HG03064 (cell line): ENCODE measurements at regions not wholly inside any gene's neighbourhood (a gene's known extent, or its start where the extent isn't known, plus 50 kb on each side); places are given as distances from the start of the nearest gene placed in this dataset.
A peak's percentile ranks its signal among the peaks of the same experiment; 100 is the strongest.

Experiments
- ATAC-seq: cut with Tn5 transposase; IDR thresholded peaks from one replicate; pipeline ENCODE4 v1.9.1; 2021; ENCODE audit warnings: low read depth; ENCODE audit not compliant: unreplicated experiment

DNA sequence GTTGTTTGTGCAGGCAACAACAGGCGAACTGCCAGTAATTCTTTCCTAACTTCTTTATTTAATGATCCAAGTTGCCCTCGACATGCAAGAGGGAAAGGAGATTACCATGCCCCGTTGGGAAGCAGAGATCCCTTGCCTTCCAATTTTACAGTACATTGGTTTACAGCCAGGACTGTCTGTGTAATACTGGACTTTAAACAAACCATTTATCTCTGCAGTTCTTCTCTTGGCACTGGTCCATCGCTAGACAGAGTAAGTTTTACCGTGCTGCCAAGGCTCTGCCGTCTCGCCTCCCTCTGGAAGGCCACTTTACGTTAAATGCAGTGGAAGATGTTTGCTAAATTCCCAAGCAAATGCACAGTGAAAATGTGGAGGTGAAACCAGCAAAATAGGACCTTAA, 660.3 kb upstream of the PRKX start:
- ATAC-seq = no peak

DNA sequence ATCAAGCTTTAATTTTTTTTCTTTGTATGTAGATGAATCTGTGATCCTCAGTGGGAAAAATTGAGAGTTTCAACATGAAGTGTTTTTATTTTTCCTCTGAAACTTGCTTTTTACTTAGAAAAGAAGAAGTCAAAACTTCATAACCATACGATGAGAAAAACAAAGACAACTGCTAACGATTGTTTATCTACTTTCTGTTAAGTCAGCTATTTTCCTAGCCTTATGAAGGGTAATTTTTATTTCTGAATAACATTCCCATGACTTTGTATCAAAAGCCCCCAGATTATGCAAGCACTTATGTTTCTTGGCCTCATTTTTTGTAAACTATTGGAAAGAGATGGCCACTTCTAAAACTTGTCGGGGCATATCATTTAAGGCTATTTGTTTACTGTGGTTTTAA, 645.1 kb upstream of the PRKX start:
- ATAC-seq = no peak

DNA sequence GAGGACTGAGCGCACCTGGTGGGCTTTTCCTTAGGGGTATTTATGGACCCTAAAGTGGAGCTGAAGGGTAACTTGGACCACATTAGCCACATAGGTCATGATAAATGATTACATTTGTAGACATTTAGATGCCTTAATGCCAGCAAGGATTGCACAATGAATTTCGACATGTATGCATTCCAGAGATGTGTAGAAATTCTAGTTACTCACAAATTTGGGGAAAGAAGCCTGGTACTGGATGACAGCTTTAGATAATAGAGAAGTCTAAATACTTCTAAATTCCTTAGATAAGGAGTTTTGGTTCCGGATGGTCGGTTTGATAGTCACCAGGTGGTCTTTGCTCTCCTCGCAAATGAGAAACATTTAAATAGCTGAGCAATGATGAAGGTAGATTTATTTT, 609.5 kb upstream of the PRKX start:
- no peak for ATAC-seq

DNA sequence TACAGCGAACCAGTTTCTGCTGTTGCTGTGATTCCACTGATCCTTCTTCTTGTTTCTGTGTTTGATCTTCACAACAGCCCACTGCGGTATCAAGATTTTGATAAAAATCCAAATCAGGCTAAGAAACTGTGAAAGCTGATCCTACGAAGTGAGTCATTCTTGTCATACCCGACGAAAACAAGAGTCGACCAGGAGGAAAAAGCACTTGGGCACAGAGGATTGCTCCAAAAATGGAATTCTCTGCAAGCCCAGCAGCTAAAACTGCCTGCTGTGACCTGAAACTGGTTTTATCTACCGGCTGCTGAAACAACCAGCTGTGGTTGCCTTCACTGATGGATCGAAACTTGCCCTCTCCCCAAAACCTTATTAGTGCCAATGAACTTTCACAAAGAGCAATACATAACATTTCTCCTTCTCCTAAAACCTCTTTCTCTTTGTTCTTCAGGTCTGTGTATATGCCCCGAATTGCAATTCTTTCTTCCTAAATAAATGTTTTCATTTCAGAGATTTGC, 607.0 kb upstream of the PRKX start:
- no peak for ATAC-seq

DNA sequence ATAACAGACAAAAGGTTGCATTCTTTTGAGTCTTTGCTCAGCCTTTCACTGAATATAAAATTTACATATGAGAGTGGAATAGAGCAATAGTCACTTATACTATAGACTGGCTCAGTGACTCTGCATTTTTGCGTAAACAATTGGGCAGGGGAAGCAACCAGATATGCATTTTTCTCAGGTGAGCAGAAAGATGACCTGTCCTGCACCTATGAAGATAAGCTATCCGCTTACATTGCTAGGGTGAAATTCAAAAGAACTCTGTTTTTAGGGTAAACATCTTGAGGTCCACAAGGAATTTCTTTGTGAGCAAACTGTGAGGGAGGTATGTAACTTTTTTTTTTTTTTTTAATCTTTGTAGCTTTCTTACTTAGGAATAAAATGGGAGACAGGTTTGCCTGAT, 602.4 kb upstream of the PRKX start:
- no peak for ATAC-seq

DNA sequence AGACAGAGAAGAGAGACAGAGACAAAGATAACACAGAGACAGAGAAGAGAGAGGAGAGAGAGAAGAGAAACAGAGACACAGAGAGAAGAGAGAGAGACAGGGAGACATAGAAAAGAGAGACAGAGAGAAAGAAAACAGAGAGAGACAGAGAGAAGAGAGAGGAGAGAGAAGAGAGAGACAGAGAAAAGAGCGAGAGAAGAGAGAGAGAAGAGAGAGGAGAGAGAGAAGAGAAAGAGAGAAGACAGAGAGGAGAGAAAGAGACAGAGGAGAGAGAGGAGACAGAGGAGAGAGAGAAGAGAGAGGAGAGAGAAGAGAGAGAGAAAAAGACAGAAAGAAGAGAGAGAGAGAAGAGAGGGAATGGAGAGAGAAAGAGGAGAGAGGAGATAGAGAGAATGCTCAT, 601.1 kb upstream of the PRKX start:
- ATAC-seq = no peak

DNA sequence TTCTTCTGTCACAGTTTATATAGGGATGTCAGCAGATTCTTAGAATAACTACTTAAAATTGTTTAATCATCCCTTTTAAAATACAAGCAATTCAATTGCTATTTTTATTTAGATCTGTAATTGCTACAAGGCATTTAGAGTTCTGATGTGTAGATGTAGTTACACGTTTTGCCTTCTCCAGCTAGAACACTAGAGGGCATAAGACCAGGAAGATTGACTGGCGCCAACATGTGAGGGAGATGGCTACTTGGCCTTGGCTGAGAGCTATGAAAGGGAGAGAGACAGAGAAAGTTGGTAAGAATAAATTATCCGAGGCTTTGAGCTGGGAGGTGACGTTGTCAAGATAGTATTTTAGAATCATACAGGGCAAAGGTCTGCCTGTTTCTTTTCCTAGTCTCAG, 563.7 kb upstream of the PRKX start:
- ATAC-seq = no peak

DNA sequence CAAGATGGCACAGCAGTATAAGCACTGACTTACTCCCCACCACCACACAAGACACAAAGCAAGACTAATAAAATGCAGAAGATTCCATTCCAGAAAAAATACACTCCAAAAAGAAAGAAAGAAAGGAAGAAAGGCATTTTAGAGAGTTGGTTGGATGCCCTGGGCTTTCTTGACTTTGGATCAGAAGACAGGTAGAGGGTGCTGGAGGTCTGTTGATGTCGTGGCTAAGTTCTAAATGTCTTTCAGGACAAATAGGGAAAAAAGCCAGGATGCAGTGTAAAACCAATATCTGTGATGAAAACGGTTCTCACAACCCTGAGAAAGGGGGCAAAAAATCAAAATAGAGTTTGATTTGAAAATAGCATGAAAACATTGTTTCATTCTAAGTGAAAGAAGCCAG, 555.2 kb upstream of the PRKX start:
- no peak for ATAC-seq

DNA sequence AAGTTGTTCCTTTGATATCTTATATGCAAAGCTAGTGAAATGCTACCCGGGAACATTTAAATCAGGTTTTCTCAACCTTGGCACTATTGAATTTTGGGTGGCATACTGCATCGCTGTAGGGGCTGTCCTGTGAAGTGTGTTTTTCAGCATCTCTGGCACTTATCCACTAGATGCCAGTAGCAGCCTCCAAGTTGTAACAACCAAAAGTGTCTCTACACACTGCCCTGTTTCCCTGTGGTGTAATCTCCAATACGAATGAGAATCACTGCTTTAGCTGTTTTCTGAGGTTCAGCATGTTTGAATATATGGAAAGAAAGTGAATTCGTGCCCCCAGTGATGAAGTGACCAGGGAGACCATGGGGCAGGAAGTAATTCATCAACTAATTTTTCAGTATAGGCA, 551.6 kb upstream of the PRKX start:
- no peak for ATAC-seq

DNA sequence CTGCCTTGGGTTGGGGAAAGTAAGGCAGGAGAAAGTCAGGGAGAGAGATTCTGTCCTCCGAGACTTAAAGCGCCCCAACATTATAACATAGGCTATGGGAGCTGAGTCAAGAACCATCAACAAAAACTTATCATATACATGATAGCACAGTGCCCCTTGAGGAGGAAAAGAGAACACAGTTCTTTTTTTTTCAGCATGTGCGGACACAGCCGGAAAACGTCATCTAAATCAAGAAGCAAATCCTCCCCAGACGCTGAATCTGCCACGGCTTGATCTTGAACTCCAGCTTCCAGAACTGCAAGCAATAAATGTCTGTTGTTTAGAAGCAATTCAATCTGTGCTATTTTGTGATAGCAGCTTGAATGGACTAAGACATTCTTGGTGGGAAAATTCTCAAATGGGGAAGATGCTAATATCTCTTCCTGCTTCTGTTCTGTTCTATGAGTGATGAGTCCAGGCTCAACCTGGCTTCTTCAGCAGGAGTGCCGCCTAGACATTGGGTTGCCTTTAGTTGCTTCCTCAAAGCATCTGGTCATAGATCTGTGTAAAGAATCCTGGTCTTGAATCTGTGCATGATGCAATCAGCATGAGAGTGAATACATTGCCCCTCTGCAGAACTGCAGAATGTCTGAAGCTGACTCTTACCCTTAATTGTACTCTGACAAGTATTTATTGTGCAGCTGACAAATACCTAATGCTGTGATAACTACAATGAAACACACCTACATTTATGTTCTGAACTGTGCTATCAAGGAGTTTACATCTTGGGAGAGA, 549.8 kb upstream of the PRKX start:
- ATAC-seq = no peak

DNA sequence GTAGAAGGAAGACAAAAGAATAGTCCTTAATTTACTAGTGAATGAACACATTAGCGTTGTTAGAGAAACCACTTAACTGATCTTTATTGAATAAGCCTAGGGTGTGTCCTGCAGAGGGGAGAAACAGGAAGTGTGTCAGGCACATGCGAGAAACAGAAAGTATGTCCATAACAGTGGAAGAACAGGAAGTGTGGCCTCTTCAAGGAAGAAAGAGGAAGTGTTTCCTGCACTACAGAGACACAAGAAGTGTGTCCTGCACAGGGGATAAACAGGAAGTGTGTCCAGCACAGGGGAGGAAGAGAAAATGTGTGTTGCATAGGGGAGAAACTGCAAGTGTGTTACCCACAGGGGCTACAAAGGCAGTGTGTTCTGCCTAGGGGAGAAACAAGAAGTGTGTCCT, 539.6 kb upstream of the PRKX start:
- ATAC-seq = no peak

DNA sequence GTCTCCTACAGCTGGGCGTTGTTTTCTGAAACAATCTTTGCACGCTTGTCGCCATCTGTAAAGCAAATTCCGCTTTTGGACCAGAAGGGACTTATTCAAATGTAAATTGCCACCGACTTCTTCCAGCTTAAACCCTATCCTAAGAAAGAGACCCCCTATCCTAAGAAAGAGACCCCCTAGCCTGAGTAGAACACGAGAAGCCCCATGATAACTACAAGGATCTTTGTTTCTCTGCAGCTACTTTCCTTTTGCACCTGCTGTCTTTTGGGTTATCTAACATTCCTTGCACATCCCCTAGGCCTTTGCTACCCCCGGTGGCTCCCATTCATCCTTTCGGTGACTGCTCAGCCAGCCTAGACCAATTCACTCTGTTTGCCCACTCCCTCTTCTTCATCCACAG, 536.0 kb upstream of the PRKX start:
- no peak for ATAC-seq

DNA sequence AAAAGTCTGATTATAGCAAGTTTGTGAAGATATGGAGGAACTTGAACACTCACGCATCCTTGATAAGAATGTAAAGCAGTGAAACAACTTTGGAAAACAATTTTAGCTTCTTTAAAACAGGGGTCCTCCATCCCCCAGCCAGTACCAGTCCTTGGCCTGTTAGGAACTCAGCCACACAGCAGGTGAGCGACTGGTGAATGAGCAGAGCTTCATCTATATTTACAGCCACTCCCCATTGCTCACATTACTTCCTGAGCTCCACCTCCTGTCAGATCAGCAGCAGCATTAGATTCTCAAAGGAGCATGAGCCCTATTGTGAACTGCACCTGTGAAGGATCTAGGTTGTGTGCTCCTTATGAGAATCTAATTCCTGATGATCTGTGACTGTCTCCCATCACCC, 530.3 kb upstream of the PRKX start:
- no peak for ATAC-seq

DNA sequence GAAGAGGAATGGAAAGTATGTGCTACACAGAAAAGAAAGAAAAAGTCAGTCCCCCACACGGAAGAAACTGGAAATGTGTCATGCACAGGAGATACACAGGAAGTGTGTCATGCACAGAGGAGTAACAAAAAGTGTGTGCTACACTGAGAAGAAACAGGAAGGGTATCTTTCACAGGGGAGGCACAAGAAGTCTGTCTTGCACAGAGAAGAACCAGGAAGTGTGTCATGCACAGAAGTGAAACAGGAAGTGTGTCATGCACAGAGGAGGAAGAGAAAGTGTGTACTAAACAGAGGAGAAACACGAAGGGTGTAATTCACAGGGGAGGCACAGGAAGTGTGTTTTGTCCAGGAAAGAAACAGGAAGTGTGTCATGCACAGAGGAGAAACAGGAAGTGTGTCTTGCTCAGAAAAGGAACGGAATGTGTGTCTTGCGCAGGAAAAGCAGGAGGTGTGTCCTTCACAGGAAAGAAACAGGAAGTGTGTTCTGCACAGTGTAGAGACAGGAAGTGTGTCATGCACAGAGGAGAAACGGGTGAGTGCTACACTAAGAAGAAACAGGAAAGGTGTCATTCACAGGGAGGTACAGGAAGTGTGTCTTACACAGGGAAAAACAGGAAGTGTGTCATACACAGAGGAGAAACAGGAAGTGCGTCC, 527.2 kb upstream of the PRKX start:
- peak; percentile 30 for ATAC-seq

DNA sequence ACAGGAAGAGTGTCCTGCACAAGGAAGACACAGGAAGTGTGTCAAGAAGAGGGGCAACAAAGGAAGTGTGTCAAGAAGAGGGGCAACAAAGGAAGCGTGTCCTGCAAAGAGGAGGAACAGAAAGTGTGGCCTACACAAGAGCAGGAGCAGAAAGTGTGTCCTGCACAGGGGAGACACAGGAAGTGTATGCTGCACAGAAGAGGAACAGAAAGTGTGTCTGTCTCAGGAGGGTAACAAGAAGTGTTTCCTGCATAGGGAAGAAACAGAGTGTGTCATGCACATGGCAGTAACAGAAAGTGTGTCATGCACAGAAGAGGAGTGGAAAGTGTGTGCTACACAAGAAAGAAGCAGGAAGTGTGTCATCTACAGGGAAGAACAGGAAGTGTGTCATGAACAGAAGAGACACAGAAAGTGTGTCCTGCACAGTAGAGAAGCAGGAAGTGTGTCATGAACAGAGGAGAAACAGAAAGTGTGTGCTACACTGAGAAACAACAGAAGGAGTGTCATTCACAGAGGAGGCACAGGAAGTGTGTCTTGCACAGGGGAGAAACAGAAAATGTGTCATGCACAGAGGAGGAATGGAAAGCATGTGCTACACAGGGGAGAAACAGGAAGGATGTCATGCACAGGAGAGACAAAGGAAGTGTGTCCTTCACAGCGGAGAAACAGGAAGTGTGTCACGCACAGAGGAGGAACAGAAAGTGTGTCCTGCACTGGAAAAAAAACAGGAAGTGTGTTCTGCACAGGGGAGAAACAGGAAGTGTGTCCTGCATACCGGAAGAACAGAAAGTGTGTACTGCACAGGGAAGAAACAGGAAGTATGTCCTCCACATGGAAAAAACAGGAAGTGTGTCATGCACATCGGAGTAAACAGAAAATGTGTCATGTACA, 526.4 kb upstream of the PRKX start:
- peak; percentile 58 for ATAC-seq

DNA sequence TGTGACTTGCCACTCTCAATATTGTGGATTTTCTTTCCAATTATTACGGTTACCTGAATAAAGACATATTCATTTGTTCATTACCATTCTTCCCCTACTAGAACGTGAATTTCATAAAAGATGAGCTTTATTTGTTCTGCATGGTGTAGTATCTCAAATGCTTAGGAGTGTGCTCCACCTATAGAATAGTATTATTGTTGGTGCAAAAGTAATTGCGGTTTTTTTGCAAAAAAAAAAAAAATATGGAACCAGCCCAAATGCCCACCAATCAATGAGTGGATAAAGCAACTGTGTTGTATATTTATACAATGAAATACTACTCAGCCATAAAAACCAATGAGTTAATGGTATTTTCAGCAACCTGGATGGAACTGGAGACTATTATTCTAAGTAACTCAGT, 525.5 kb upstream of the PRKX start:
- ATAC-seq = no peak

DNA sequence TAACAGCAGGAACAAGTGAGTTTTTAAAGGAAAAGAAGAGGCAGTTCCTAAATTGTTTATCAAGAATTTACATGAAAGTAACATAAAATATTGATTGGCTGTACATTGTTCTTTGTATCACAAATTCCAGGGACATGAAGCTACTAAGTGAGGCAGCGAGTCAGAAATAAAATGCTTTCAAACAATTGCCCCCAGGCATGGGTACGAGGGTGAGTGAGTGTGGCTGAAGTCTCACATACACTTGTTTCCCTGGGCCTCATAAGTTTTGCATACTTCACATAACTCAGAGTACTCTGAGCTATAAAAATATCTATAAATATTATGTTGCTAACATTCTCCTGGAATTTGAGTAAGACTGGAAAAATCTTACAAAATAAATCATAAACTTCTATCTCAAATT, 511.6 kb upstream of the PRKX start:
- no peak for ATAC-seq

DNA sequence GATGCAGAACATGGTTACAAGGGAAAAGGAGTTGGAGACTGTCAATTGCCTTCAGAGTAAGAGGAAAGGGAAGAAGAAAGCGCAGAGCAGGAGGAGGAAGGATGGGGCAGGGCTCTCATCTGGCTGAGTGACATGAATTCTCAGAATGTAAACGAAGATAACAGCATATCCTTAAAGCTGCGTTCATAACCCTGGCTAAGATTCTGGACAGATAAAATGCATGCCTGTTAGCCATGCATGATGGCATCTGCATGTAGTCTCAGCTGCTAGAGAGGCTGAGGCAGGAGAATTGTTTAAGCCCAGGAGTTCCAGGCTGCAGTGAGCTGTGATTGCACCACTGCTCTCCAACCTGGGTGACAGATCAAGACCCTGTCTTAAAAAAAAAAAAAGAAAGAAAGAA, 493.5 kb upstream of the PRKX start:
- no peak for ATAC-seq

DNA sequence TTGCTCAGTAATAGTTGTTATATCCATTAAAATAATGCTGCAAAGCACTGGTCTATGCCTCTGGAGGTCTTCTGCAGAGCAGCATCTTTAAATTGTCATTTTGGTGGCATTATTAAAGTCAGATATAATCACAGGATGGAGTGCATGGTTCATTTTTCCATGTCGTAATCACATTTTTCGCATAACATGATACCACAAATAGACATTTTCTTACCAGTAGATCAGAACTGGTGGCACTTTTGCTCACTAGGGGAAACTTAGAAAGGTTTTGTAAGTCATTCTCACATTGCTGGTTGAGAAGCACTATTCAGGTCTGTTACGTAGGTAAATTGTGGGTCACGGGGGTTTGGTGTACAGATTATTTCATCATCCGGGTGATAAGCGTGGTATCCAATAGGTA, 484.5 kb upstream of the PRKX start:
- ATAC-seq = no peak

DNA sequence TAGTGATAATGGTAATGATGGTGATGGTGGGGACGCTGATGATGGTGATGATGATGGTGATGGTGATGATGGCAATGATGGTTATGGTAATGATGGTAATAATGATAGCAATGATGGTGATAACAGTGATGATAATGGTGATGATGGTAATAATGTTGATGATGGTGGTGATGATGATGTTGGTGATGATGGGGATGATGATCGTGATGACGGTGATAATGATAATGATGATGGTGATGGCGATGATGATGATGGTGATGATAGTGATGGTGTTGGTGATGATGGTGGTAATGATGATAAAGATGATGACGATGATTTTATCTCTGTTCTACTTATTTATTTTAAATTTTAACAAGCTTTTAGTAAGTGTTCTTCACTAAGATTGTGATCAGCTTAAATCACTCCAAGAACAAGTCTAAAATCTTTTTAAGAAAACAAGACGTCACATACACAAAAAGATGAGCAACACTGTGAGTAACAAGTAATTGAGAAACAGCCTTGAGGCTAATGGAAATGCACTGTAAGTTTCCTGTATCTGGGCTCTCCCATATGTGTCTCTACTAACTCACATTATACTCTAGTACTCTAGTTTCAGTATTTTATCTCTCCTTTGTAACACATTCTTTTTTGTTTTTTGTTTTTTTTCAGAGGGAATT, 480.2 kb upstream of the PRKX start:
- no peak for ATAC-seq

DNA sequence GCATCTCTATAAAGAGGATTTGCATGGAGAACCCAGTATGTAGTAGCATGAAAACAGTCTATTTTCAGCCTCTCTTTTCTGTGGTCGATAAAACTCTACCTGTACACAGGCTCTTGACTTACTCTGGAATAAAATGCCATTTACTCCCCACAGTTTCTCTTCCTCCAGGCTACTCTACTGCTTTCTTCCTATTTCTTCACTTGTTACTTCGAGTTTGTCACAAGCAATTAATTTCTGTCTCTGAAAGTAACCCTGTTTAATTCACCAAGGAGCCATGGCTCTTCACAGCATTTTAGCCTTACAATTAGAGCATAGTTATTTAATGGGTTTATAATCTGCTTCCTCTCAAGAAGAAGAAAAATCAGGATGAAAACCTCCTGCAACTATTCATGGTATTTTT, 472.9 kb upstream of the PRKX start:
- ATAC-seq = no peak
